GM18907 (cell line): ENCODE measurements at regions not wholly inside any gene's neighbourhood (a gene's known extent, or its start where the extent isn't known, plus 50 kb on each side); places are given as distances from the start of the nearest gene placed in this dataset.

Source experiments
- ATAC-seq: cut with Tn5 transposase; IDR thresholded peaks from one replicate; pipeline ENCODE4 v1.9.1; 2021; ENCODE audit warnings: mild to moderate bottlenecking, moderate library complexity; ENCODE audit not compliant: unreplicated experiment

DNA sequence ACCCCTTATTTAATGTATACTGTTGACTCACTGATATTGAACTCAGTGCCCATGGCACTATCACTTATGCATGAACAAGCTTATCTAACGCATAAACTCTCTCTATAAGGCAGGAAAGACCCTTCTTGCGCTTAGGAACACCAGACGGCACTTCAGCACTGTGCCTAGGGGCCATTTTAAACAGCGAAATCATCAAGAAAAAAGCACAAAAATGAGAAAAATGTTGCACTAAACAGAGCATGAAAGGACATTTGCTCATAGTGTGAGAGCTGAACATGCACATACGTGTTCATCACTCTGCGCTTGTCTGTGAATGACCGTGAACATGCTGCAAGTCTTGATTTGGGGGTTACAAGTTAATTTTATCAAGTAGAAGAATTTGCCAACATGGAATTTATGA, 109.6 kb downstream of the WDR11 start:
- no peak for ATAC-seq

DNA sequence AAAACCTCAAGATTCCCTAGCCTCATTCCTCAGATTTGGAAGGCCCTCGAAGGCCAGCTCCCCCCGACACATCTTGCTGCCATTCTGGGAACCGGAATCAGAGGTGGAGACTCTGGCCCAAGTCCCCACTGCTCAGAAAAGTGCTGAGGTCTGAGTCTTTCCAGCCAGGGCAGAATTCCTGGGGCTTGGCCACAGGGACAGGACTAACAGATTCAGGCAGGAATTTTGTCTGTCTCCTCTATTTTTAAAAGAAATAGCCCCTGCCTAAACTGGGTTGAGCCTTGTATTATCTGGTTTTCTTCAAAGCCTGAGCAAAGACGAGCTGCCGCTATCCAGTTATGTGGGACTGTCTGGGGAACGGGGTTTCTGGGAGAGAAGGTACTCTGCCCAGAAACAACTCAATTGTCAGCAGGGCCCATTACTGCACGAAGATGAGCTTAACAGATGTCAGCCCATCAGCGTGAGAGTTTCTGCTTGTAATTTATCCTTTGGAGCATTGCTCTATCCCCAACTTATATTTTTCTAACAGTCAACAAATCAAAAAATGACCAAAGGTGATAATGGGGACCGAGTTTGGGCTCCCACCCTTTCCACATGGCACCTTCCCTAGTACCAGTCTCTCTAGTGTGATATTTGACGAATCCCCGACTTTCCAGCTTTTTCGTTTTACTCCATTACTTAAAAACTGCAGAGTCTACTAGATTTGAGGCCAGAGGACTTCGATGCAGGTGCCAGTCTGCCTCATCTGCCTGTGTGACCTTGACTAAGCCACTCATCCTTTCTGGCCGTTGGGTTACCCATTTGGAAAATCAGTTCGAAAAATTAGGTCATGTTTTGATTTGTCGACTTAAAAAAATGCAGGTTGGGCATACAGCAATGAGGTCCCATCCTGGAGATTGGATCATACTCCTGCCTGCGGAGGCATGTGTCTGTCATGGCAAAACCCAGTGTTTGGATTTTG, 110.9 kb downstream of the WDR11 start:
- ATAC-seq, result no peak

DNA sequence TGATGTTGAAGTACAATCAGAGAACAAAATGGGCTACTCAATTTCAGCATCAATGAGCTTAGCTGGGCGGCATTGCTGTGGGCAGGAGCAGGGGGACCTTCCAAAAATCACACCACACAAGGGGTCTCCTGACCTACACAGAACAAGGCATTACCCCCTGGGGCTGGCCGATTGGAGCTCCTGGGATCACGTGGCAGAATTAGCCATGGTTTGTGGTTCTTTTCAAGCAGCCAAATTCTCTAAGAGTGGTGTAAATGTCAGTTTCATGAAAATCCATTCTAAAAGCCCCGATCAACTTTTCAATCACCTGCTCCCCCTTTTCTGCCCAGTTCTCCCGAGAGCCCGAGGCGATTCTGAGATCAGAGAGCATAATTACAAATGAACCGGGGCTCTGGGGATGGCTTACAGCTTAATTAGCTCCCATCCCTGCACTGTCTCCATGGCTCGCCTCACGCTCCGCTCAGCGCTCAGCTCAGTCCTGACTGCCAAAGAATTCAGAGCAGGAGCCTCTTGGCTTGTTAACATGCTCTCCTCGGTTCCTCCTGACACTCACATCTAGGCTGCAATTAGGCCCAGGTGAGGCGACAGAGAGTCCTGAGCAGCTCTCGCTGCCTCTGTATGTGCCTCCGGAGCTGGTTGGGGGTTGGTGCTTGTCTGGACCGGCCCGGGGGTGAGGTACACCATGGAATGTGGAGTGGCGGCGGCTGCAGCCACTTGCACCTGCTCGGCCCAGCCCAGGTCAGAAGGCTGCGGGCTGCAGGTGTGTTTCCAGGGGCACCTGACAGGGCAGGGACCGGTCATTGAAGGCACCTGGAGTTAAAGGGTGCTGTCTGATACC, 111.8 kb downstream of the WDR11 start:
- no peak for ATAC-seq

DNA sequence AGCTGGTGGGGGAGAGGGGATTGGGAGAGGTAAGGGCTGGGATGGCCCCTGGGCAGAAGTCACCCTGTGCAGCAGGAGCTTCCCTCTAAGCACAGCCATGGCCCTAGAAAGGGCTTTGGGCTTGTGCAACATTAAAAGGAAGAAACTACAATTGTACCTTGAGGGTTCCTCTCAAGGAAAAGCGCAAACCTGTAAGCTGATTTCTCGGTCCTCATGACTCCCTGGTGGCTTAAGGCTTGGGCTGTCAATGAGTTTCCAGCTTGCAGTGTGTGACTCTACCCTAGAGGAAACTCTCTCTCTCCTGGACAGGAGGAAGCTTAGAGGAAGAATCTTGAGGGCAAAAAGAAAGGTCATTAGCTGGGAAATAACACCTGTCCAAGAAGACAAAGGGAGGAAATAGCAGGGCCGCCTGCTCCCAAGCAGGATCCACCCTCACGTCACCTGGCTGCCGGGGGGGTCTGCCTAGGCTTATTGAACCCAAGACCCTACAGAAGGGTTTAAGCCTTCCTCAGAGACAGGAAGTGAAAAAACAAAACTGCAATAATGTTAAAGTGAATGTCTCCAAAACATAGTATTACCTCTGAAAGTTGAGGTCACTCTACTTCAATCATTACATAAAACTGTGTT, 112.5 kb downstream of the WDR11 start:
- no peak for ATAC-seq

DNA sequence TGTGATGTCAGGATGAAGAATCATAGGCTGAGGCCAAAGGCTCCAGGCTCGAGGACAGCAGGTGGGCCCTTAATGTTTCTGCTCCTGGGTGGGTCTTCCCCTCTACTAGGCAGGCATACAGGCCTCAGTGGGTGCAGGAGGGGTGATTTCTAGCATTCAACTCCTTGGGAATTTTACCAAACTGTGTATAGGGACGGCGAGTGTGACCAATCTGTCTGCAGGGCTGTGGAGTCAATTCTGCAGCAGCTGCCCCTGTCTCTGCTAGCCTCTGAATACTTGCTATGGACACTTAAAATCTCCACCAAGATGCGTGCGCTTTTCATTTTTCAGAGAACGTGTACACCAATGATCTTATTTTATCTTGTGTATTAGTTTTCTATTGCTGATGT, 115.5 kb downstream of the WDR11 start:
- no peak for ATAC-seq

DNA sequence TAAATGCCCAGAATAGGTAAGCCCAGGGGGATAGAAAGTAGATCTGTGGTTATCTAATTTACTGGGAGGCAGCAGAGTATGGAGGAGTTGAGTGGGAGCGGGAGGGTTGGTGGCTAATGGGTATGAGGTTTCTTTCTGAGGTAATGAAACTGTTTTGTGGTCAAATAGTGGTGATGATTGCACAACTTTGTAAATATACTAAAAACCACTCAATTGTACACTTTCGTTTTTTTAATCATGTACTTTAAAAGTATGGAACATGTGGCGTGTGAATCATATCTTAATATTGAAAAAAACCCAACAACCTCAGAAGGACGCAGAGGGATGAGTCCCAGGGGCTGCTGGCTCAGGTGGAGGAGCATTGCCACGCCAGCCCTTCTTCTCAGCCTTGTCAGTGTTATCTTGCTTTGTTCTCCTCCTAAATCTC, 118.1 kb downstream of the WDR11 start:
- peak; percentile 86 for ATAC-seq

DNA sequence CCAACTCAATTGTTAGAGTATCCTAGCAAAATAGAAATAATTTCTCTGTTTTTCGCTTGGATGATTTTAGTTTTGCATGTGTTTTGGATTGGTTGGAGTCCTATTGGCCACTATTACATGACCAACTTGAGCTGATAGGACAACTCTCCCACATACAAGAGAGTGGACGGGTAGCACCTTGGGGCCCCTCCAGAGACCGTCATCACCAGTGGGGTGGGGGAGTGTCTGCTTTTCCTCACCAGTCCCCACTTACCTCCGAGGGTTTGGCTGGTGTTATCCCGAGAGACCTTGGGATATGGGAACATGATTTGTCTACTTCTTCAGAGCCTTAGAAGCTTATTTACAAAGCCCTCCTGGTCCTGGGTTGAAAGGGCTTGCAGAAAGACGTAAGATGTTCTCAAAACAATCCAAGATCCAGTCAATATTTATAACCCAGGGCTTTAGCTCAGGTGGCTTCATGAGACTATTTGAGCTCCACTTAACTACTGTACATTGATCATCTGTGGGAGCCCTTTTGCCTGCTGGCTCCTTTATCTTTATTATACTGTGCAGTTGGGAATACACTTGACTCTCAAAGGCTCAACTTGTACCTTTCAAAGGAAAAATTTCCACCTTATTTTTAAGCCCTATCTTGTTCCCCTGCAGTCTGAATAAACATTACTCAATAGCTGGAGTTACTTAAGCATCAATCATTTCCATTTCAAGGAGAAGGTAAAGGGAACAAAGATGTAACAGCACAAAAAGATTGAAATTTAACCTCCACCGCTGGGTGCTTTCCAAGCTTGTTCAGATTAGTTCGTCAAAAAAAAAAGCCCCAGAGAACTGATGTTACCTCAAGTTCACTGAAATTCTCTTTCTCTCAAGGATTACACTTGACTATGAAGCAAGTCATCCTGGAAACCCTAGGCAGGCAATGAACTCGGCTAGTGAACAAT, 119.7 kb downstream of the WDR11 start:
- no peak for ATAC-seq

DNA sequence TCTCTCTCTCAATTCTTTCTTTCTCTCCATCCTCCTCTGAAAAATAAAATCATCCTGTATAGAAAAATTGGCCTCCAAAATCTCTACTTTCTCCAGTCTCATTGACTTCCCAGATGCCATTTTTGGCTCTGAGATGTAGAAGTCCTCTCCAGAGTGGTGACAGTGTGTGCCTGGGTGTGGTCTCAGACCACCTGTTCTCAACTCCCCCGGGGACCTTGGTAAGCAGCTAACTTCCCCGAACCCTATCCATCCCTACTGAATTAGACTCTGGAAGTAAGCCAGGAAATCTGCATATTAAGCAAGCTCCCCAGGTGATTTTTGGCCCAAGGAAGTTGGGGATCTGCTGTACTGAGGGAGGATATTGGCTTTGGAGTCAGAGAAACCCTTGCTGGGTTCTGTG, 120.5 kb downstream of the WDR11 start:
- no peak for ATAC-seq

DNA sequence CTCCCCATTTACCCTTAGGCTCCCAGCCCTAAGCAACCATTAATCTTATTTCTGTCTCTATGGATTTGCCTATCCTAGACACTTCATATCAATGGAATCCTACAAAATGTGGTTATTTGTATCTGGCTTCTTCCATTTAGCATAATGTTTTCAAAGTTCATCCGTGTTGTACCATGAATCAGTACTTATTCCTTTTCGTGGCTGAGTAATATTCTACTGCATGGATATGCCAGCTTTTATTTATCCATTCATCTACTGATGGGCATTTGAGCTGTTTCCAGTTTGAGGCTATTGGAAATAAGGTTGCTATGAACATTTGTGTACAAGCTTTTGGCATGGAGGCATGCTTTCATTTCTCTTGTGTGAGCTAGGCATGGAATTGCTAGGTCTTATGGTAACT, 121.1 kb downstream of the WDR11 start:
- no peak for ATAC-seq

DNA sequence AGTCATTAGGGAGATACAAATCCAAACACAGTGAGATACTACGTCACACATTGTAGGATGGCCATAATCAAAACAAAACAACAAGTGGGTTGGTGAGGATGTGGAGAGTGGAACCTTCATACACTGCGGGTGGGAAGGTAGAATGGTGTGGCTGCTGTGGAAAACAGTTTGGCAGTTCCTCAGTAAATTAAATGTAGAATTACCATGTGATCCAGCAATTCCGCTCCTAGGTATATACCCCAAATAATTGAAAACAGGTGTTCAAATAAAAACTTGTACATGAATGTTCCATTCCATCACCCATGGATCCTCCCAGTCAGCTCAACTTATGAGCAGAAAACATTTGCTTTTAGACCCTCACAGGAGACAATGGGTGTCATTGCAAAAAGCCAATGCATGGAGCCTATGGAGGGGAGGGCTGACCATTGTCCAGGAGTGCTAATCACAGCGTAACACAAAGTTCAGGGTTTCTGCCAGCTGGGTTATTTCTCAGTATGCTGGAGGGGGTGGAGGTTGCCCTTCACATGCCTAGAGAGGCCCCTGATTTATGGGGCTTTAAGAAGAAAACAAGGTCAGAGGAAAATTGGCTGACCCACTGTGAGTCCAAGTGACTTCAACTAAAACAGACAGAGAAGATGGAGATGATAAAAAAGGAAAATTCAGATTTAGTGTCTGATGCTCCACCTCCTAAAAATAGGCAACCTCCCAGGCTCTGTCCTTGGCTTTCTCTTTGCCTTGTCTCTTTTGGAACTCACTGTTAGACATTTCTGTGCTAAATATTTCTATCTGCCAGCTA, 124.1 kb downstream of the WDR11 start:
- ATAC-seq, result no peak

DNA sequence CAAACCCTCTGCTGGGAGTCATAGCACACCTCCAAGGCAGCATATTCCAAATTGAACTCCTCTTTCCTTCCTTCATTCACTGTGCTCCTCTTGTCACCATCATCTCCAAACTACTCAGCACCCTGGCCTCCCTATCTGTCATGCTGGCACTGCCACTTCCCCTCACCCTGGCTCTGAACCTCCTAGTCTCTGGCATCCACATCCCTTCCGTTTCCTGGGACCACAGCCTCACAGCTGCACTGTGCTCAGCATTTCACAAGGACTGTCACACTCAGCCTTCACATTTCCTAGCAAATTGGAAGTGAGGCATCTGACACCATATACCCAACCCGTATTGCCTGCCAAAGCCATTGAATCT, 124.7 kb downstream of the WDR11 start:
- ATAC-seq, result no peak

DNA sequence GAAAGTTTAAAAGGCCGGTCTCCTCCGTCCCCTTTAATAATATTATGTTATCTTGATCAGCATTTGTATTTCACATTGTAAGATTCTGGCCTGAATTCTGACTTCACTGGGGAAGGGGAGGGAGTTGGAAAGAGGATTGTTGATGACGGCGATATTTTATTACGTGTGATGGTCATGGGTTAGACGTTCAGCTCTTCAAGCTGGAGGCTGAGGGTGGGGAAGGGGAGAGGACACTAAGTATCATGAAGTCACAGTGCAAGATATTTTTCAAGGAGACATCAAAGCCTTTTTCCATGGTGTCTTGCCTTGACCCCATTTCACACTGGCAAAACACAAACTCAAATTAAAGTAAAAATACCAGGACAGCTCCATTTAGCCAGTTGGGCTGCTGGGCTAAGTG, 126.7 kb downstream of the WDR11 start:
- ATAC-seq, result no peak

DNA sequence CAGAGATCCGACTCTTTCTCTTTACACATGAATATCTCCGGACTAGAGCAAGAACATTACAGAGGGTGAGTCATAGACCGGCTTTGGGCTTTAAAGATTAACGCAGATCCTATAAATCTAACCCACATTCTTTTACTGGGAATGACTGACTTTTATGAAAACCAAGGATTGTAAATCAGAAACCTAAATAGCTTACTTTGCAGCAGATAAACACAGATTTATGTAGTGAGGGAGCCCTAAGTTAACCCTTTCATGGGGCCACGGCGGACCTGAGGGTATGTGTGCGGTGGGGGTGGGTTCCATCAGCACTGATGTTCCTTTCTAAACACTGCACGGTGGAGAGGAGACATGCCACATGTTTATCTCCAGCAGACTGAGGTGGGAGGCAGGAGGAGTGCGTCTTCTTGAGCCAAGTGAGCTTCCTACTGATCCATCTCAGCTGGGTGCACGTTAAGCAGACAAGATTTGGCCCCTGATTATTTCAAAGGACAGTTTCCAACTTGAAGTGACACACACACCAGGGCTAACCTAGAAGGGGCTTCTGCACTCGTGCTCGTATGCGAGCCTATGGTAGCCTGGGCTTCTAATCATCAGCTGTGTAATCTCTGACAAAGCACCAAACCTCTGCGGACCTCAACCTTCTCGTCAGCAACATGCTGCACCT, 127.6 kb downstream of the WDR11 start:
- ATAC-seq, result no peak

DNA sequence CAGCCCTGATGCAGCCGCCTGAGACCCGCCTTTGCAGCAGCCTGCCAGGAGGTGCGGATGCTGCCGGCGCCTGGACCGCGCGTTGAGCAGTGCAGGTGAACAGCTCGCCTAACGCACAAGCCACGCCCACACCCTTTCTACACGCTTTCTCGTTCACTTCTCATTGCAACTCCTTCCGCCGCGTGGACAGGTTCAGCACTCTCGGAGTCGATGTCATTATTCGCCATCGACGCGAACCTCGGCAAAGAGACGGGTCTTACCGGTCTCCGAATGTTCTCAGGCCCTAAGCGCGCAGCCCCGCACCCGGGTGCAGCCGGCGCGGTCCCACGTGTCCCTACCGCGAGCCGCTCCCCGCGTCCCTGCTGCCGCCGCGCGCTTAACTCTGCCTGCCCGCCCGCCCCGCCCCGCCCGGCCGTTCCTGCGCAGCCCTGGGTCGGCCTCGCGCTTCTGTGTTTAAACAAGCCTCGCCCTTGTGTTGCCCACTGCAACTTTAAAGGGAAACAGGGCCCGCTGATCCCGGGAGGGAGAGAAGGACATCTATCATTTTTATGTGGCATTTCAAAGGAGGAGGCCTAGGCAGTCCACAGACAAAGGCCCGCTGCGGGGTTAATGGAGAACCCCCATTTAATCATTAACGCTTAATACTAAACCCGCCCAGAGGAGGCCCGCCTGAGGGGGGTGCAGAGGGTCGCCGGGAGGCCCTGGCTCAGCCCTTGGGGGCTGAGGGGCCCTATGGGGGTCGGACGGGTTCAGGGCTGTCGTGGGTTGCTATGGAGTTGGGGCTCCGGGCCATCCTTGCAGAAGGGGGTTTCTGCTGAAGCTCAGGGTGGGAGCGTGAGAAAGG, 128.5 kb downstream of the WDR11 start:
- no peak for ATAC-seq

DNA sequence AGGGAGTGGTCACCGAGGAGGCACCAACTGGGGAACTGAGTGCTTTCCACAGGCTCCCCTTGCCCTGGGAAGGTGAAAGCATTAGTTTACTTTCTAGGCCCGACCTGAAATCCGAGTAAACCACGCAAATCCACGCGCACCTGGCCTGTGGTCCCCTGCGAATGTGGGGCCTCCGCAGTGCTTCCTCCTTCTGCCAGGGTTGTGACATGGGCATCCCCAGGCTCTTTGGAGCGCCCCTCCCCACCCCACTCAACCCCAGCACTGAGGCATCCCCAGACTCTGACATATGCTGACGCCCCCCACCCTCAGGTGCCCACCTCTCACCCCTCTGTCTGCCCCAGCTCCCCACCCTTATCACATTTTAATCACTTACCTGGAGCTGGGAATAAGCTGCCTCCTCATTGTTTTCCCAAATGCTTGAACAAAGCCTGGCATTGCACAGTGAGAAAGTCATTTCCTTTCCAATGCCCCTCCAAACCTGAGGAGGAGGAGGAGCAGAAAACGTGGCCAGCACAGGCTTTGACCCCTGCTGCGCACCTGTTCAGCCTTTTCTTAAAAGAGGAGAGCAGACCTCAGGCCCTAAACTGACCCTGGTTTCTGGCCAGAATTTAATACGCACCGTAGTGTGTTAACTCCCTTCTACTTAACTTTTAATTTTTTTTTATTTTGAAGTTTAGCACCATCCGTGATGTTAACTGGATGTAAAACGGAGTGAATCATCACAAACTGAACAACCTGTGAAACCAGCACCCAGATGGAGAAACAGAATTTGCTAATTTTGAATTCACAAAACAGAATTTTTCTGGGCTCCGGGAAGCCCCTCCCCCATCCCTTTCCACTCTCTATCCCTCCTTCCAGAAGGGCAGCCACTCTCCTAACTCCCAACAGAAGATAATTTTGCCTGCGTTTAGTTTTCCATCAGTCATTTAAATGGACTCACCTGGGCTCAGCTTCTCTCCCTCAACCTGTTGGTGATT, 129.4 kb downstream of the WDR11 start:
- ATAC-seq, result no peak

DNA sequence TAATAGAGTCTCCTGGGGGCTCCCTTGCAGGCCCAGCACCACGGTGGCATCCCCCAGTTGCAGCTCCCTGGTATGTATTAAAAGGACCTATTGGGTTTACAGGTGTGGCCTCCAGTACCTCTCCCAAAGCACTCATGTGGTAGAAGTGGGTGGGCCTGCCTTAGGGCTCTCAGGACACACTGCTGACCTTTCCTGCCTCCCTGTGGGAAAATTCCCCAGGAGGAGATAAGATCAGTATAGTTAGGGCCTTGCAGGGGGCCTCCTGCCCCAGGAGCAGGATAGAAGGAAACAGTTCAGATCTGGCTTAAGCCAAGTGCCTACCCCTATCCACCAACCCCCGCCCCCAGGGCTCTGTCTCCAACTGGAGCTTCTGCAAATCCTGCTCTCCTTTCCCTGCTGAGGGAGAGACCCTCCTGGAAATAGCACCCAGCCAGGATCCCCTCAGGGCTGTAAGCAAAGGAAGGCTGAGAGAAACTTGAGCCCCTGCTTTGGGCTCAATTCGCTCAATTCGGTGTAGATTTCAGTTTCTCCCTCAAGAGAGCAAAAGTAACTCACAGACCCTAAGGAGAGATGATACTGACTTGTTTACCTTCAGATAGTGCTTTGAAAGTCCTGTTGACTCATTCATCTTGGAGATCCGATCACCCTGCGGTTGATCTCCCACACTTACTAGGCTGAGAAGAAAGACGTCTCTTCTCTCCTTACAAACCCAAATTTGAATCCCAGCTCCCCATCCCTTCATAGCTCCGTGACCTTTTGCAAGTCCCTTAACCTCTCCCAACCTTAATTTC, 130.6 kb downstream of the WDR11 start:
- no peak for ATAC-seq
